Activated CD8-positive, alpha-beta memory T cell treated with anti-CD3 and anti-CD28 coated beads, Interleukin-2, amount 10 ng/mL, durations not matched to agents 7 days and 5 days (primary cell): ENCODE measurements at regions not wholly inside any gene's neighbourhood (a gene's known extent, or its start where the extent isn't known, plus 50 kb on each side); places are given as distances from the start of the nearest gene placed in this dataset.
A peak's percentile ranks its signal among the peaks of the same experiment; 100 is the strongest.

Source experiments
- ATAC-seq: fragments of 150-1000 bp; cut with Tn5 transposase; one replicate; pipeline ENCODE4 v1.10.0; 2021; ENCODE audit warnings: moderate library complexity
- CTCF ChIA-PET: fragments of 350-600 bp; sonication (Branson Sonifier 250); formaldehyde crosslinking; loops from one replicate; lab custom pipeline; 2021; ENCODE audit warnings: antibody characterized with exemption; lab: Charles Lee
- DNase-seq: peaks from one replicate; pipeline ENCODE4 v3.0.0-alpha.2; 2020
- H3K27ac Mint-ChIP-seq: one replicate; pipeline ENCODE4 v1.8.0; 2021; ENCODE audit warnings: mild to moderate bottlenecking, mixed read lengths
- H3K27me3 Mint-ChIP-seq: one replicate; pipeline ENCODE4 v1.8.0; 2021; ENCODE audit warnings: mixed read lengths
- H3K36me3 Mint-ChIP-seq: one replicate; pipeline ENCODE4 v1.8.0; 2021; ENCODE audit warnings: mild to moderate bottlenecking, mixed read lengths
- H3K4me1 Mint-ChIP-seq: one replicate; pipeline ENCODE4 v1.8.0; 2021; ENCODE audit warnings: mixed read lengths
- H3K4me3 Mint-ChIP-seq: one replicate; pipeline ENCODE4 v1.8.0; 2021; ENCODE audit warnings: mild to moderate bottlenecking, moderate library complexity, mixed read lengths
- H3K9me3 Mint-ChIP-seq: one replicate; pipeline ENCODE4 v1.8.0; 2022; ENCODE audit warnings: low read depth, mixed read lengths

DNA sequence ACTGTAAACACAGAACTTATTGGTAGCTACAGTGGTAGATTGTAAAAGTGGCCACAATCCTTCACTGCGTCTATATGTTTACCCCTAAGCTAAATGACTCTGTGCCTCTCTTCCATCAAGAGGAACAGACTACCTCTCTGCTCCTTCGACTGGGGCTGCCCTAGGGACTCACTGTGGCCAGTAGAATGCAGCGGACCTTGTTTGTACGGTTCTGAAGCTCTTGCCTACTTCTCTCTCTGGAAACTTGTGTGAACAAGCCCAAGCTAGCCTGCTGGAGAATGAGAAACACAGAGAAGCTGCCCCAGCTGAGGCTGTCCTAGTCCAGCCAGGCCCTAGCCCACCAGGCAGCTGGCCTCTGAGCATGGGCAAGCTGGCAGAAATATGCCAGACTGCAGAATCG, 140.8 kb upstream of the SLC1A4 start:
- Mint-ChIP-seq H3K9me3 (no peaks in the 10 kb centered on the region), H3K4me3 (no peak overlapping the region), H3K4me1 (peaks cover 4% of the 10 kb centered on the region), H3K27me3 (peaks cover 2% of the 10 kb centered on the region), H3K27ac (no peak overlapping the region), H3K36me3 (no peaks in the 10 kb centered on the region)
- DNase-seq (no peak), ATAC-seq (no peak)
- CTCF ChIA-PET: interaction anchor here (0.8 to 1.7 kb wide), 4 partner anchors 14 to 204 kb away, joined by 3 read pairs; no protein-coding TSS in a partner anchor

DNA sequence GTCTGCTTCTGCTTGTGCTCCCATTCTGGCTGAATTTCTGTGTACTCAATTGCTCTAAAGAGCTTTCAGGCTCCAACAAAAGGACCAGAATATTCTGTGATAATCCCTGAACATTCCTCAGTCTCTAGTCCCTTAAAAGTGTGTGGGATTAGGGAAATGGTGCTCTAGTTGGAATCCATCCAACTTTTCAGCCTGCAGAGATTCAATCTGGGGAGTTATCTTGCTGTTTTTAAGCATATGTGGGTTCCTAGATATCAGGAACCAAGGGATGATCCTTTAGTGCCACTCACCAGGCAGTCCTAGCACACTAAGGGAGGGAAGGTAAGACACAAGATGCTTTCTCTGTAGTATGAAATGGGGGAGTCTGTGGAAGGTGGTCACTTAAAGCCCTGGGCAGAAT, 140.3 kb upstream of the SLC1A4 start:
- Mint-ChIP-seq H3K4me3 (no peak overlapping the region), H3K36me3 (no peaks in the 10 kb centered on the region), H3K27me3 (peaks cover 2% of the 10 kb centered on the region), H3K27ac (no peak overlapping the region), H3K9me3 (no peaks in the 10 kb centered on the region), H3K4me1 (peaks cover 9% of the 10 kb centered on the region)
- ATAC-seq (no peak), DNase-seq (no peak)
- CTCF ChIA-PET: interaction anchor here (0.8 to 1.3 kb wide), 3 partner anchors 17 to 204 kb away, joined by 3 read pairs; no protein-coding TSS in a partner anchor

DNA sequence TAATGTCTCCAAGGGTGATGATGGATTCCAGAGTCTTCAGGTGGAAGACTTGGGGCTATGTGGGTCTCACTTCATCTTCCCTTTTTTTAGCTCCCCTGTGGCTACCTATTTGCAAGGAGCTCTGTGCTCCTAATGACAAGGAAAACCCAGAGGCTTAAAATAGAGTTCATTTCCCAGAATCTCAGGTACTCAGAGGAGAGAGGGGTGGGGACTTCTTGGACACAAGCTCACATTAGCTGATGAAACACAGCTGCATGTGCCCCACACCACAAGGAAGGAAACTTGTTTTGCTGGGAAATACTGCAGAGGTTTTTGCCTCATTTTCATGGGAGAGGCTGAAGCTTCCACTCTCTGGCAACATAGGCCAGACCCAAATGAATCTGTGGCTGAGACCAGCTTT, 138.6 kb upstream of the SLC1A4 start:
- peaks cover 2% of the 10 kb centered on the region for H3K27me3 Mint-ChIP-seq
- DNase-seq: no peak
- peaks cover 18% of the 10 kb centered on the region for H3K4me1 Mint-ChIP-seq
- no peak overlapping the region for H3K27ac Mint-ChIP-seq
- H3K4me3 Mint-ChIP-seq: no peak overlapping the region
- CTCF ChIA-PET: interaction anchor here (1.1 to 2.4 kb wide), 4 partner anchors 16 to 204 kb away, joined by 3 to 8 read pairs (median 4); no protein-coding TSS in a partner anchor
- no peaks in the 10 kb centered on the region for H3K36me3 Mint-ChIP-seq
- ATAC-seq: no peak
- H3K9me3 Mint-ChIP-seq: no peaks in the 10 kb centered on the region

DNA sequence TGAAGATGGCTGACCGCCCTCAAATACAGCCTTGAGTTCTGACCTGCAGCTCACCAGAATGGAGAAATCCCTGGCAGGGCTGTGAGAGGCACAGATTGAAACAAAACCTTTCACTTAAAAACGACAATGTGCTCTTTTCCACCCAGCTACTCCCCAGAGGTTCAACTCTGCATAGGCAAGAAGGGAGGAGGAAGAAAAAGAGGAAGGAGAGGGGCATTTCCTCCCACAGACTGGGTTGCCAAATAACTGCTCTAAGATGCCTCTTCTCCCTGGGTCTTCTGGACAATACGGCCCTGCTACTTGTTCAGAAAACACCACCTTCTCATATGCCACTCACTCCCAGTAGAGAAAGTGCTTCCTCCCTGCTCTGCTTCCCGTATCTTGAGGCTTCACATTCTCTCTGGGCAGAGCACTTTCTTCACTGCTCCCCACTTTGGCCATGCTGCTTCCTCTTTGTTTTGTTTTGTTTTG, 136.4 kb upstream of the SLC1A4 start:
- Mint-ChIP-seq H3K4me3 (no peak overlapping the region), H3K27me3 (peaks cover 2% of the 10 kb centered on the region), H3K27ac (no peak overlapping the region), H3K9me3 (no peaks in the 10 kb centered on the region), H3K4me1 (peaks cover 18% of the 10 kb centered on the region), H3K36me3 (no peaks in the 10 kb centered on the region)
- DNase-seq: no peak
- CTCF ChIA-PET: no interaction called here
- no peak for ATAC-seq

DNA sequence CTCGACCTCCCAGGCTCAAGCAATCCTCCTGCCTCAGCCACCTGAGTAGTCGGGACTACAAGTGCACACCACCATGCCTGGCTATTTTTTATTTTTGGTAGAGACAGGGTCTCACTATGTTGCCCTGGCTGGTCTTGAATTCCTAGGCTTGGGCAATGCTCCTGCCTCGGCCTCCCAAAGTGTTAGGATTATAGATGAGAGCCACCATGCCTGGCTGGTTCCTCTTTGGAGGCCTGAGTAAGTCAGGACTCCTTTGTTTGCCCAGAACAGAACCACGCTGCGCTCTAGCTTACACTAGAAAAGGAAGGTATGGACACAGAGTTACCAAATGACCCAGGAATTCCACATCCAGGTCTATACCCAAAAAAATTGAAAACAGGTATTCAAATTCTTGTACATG, 135.9 kb upstream of the SLC1A4 start:
- no peak overlapping the region for H3K27ac Mint-ChIP-seq
- H3K4me3 Mint-ChIP-seq: no peak overlapping the region
- no peaks in the 10 kb centered on the region for H3K36me3 Mint-ChIP-seq
- H3K9me3 Mint-ChIP-seq: no peaks in the 10 kb centered on the region
- CTCF ChIA-PET: interaction anchor here (1.0 kb wide), 1 partner anchor 219 kb away, joined by 3 read pairs; no protein-coding TSS in a partner anchor
- H3K27me3 Mint-ChIP-seq: peaks cover 2% of the 10 kb centered on the region
- H3K4me1 Mint-ChIP-seq: peaks cover 18% of the 10 kb centered on the region
- no peak for ATAC-seq
- no peak for DNase-seq

DNA sequence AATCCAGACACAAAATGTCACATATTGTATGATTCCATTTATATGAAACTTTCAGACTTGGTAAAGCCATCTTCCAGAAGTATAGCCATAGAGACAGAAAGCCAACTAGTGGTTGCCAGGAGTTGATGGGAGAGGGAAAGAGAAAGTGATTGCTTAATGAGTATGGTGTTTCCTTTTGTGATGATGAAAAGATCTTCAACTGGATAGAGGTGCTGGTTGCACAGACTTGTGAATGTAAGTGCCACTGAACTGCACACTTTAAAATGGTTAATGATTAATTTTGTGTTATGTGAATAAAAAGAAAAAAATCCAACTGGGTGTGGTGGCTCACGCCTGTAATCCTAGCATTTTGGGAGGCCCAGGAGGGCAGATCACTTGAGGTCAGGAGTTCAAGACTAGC, 135.3 kb upstream of the SLC1A4 start:
- Mint-ChIP-seq H3K4me3 (no peak overlapping the region), H3K4me1 (peaks cover 18% of the 10 kb centered on the region), H3K27ac (no peak overlapping the region), H3K27me3 (peaks cover 6% of the 10 kb centered on the region), H3K36me3 (no peaks in the 10 kb centered on the region), H3K9me3 (no peaks in the 10 kb centered on the region)
- CTCF ChIA-PET: interaction anchor here (1.0 kb wide), 1 partner anchor 219 kb away, joined by 3 read pairs; no protein-coding TSS in a partner anchor
- DNase-seq (no peak), ATAC-seq (no peak)

DNA sequence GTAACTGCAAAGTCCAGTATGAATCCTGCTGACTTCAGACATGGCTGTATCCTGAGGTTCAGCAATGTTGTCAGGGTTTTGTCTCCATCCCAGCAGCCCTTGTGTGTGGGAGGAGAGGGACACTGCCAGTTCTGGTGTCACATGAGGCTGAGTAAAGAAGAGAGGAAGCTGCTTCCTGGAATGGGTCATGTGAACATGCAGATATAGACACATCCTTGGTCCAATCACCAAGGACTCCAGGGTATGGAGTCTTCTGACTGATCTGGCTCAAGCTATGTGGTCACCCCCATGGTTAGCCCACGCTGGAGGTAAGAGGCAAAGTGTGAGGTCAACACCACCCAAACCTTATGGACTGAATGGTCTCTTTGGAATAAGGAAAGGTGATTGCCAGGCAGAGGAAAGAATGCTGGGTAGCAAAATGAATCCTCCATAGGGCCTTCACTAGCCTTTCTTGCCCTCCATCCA, 134.4 kb upstream of the SLC1A4 start:
- H3K36me3 Mint-ChIP-seq: no peaks in the 10 kb centered on the region
- H3K27me3 Mint-ChIP-seq: peaks cover 6% of the 10 kb centered on the region
- H3K4me1 Mint-ChIP-seq: peaks cover 18% of the 10 kb centered on the region
- peak; percentile 33 for ATAC-seq
- H3K27ac Mint-ChIP-seq: no peak overlapping the region
- H3K4me3 Mint-ChIP-seq: no peak overlapping the region
- peak; percentile 49 for DNase-seq
- CTCF ChIA-PET: no interaction called here
- no peaks in the 10 kb centered on the region for H3K9me3 Mint-ChIP-seq

DNA sequence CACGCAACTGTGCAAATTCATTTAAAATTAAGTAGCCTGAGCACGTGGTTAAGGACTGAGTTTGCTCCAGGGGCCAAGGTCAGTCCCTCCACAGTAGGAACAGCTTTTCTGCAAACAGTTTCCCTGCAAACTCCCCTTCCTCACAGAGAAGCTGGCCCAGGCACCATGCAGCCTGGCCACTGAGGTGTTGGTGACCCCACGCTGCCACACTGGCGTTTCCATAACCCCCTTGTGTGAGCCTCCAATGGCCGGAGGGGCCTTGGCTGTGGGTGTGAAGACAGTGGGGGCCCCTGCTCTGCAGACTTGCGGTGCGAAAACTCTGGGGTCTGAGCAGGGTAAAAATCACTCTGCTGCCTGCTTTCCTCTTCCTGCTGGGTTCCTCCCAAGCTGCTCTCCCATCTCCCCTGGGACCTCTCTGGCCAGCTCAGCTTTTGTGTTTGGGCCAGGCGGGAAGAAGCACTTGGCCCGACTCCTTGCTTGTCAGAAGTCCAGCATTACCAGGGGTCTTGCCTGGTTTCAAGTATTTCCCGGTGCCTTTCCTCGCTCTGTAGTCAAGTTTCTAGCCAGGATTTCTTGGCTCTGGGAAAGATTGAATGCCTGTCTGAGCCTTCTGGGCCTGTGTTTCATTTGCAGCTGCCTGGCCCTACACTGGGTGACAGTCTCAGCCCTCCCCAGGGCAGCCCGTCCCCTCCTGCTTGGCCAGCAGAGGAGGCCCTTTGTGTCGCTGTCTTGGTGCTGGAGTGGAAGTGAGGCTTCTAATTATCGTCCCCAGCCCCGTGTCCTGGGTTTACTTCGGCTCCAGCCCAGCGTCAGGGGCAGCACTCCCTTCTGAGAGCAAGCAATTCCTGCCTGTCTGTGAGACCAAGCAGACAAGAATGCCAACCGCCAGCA, 131.4 kb upstream of the SLC1A4 start:
- Mint-ChIP-seq H3K27ac (no peak overlapping the region), H3K36me3 (no peaks in the 10 kb centered on the region), H3K27me3 (peaks cover 5% of the 10 kb centered on the region), H3K9me3 (no peaks in the 10 kb centered on the region), H3K4me3 (no peak overlapping the region), H3K4me1 (peaks cover 16% of the 10 kb centered on the region)
- CTCF ChIA-PET: interaction anchor here (1.6 to 2.7 kb wide), 4 partner anchors 15 to 212 kb away, joined by 6 to 10 read pairs (median 8); no protein-coding TSS in a partner anchor
- no peak for DNase-seq
- ATAC-seq: no peak

DNA sequence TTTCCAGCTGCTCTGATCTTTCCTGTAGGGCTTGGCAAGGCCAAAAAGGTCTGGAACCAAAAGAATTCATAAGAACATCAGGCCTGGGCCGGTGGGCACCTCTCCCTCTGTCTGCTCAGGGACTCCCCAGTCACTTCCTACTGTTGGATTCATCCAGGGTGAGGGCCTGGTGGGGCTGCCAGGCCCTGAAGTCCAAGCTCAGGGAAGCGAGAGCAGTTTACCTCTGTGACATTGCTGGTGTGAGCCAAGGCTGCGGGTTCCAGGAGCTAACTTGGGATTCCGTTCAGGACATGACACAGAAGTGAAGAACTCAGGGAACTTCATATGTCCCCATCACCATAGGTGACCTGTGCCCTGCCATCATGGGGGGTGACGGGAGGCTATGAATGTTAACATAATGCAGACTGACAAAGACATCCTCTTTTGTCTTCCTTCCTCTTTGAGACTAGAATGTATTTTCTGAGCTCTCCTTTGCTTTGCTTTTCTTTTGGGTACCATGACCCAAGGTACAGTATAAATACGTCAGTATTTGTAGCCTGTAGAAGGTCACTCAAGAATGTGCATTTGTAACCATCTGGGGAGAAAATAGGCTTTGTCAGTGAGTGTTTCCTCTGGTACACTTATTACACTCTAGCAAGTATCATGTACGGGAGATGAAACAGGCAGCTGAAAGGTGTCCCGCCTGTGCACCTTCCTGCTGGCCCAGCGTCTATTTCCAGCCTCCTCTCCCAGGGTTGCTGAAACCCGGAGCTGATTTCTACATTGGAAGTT, 130.5 kb upstream of the SLC1A4 start:
- peaks cover 5% of the 10 kb centered on the region for H3K27me3 Mint-ChIP-seq
- H3K4me1 Mint-ChIP-seq: peaks cover 11% of the 10 kb centered on the region
- no peak overlapping the region for H3K27ac Mint-ChIP-seq
- CTCF ChIA-PET: interaction anchor here (0.8 to 2.7 kb wide), 8 partner anchors 10 to 272 kb away, joined by 3 to 10 read pairs (median 4); no protein-coding TSS in a partner anchor
- ATAC-seq: no peak
- no peaks in the 10 kb centered on the region for H3K36me3 Mint-ChIP-seq
- no peak for DNase-seq
- no peaks in the 10 kb centered on the region for H3K9me3 Mint-ChIP-seq
- H3K4me3 Mint-ChIP-seq: no peak overlapping the region

DNA sequence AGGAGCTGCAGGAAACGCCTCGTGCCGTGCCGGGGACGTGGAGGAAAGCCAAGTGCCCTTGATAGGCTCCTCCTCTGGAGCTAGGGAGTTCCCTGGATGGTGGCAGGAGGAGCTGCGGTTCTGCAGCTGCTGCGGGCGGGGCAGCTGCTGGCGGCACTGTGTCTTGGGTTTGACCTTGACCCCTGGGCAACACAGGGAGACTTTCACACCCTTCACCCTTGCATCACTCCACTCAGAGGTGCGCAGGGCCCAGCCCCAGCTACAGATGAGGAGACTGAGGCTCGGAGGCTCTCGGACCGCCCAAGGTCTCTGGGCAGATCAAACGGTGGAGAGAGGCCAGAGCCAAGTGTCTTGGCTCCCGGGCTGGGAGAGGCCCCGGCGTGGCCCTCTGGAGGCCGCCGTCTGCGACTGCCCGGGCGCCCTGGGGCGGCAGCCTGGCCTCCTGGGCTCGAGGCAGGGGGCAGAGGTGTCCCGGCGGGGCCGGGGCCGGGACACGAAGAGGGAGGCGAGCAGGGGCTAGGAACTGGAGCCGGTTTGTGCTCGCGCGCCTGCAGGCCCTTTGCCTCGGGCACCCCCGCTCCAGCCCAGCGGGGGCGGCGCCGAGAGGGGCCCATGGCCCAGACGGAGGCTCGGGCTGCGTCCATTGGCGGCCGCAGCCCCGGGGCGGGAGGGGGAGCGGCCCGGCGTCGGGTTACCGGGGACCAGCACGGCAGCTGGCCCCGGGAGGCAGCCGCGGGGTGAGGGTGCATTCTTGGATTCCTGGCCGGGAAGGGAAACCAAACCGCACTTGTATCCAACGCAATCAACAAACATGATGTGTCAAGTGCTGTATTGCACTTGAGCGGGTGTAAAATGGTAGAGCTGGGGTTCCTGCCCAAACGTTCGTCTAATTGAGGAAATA, 129.6 kb upstream of the SLC1A4 start:
- H3K9me3 Mint-ChIP-seq: no peaks in the 10 kb centered on the region
- no peaks in the 10 kb centered on the region for H3K36me3 Mint-ChIP-seq
- no peak overlapping the region for H3K27ac Mint-ChIP-seq
- peaks cover 6% of the 10 kb centered on the region for H3K4me1 Mint-ChIP-seq
- no peak overlapping the region for H3K4me3 Mint-ChIP-seq
- DNase-seq: no peak
- H3K27me3 Mint-ChIP-seq: peaks cover 5% of the 10 kb centered on the region
- CTCF ChIA-PET: interaction anchor here (0.8 to 2.7 kb wide), 8 partner anchors 9 to 272 kb away, joined by 3 to 10 read pairs (median 4); no protein-coding TSS in a partner anchor
- no peak for ATAC-seq

DNA sequence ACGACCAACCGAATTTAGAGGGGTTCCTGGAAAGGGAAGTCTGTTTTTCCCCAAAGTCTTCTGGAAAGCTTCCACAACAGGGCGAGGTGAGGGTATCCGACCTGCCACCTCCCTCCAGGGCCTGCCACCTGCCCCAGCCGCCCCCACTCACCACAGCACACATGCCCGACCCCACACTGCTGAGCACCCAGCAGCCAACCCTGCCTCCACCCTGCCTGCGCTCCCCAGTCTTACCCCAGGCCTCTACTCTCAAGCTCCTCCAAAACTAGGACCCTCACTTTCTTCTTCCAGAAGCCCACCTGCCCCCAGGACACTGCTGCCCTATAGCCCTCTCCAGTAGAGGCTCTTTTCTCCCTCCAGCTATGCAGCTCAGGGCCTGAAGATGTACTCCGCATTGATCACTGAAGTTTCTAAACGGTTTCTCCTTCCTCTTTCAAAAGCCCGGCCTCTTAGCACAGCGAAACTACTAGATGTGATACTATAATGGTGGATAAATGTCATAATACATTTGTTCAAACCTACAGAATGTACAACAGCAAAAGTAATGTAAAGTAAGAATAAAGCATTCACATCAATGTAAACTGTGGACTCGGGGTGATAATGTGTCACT, 128.8 kb upstream of the SLC1A4 start:
- no peak overlapping the region for H3K4me3 Mint-ChIP-seq
- no peaks in the 10 kb centered on the region for H3K4me1 Mint-ChIP-seq
- DNase-seq (no peak), ATAC-seq (no peak)
- CTCF ChIA-PET: interaction anchor here (1.2 to 2.7 kb wide), 5 partner anchors 8 to 273 kb away, joined by 3 to 10 read pairs (median 5); no protein-coding TSS in a partner anchor
- no peak overlapping the region for H3K27ac Mint-ChIP-seq
- peaks cover 5% of the 10 kb centered on the region for H3K27me3 Mint-ChIP-seq
- H3K9me3 Mint-ChIP-seq: no peaks in the 10 kb centered on the region
- H3K36me3 Mint-ChIP-seq: no peaks in the 10 kb centered on the region

DNA sequence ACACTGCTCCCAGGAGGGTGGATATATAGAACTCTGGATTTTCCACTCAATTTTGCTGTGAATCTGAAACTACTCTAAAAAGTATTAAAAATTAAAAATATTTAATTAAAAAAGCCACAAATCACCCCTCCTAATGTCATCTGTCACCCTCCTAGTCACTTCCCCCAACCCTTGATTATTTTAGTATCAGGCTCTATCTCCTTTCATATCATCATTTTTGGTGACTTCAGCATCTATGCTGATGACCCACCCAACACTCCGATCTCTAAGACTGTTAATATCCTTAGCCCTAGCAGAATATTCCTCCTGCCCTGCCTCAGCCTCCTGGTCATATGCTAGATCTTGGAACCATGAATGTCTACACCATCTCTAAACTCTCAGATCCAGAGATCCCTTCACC, 128.3 kb upstream of the SLC1A4 start:
- H3K27ac Mint-ChIP-seq: no peak overlapping the region
- H3K9me3 Mint-ChIP-seq: no peaks in the 10 kb centered on the region
- ATAC-seq (no peak), DNase-seq (no peak)
- H3K4me3 Mint-ChIP-seq: no peak overlapping the region
- CTCF ChIA-PET: interaction anchor here (0.8 to 1.8 kb wide), 2 partner anchors 251 to 530 kb away, joined by 3 to 5 read pairs; no protein-coding TSS in a partner anchor
- no peaks in the 10 kb centered on the region for H3K4me1 Mint-ChIP-seq
- no peaks in the 10 kb centered on the region for H3K36me3 Mint-ChIP-seq
- peaks cover 5% of the 10 kb centered on the region for H3K27me3 Mint-ChIP-seq
